OCI-LY7 (cell line): ENCODE measurements at regions not wholly inside any gene's neighbourhood (a gene's known extent, or its start where the extent isn't known, plus 50 kb on each side); places are given as distances from the start of the nearest gene placed in this dataset.
"Not testable (repeated sequence)": the region's sequence is repeated elsewhere in the genome, so short reads cannot be mapped to it uniquely, and the experiment has no call there.

ENCODE experiments used
- BruUV-seq: library from RNA; stranded (reverse); fragments of 400-500 nt; replicated peaks from 2 replicates; lab custom pipeline; 2021; lab: Mats Ljungman, UMichigan
- CTCF ChIA-PET: fragments of 300-600 bp; sonication (Branson Sonifier 250); formaldehyde crosslinking; loops from one replicate; lab custom pipeline; 2022; ENCODE audit warnings: antibody characterized with exemption; ENCODE audit not compliant: unreplicated experiment; lab: Charles Lee
- POLR2A ChIA-PET: fragments of 300-600 bp; sonication (Branson Sonifier 250); formaldehyde crosslinking; loops from one replicate; lab custom pipeline; 2022; ENCODE audit warnings: antibody characterized with exemption; lab: Charles Lee
- DNase-seq: peaks from one replicate; pipeline ENCODE4 v3.0.0-alpha.2; 2015; ENCODE audit warnings: low spot score
- H2AFZ ChIP-seq: fragments of 200-600 bp; sonication (generic), shearing (Covaris generic); 2 replicates; pipeline ENCODE4 v1.6.1; 2014; ENCODE audit warnings: mild to moderate bottlenecking, antibody characterized with exemption, low read length, moderate library complexity
- H3K27ac ChIP-seq: fragments of 200-600 bp; sonication (generic); 2 replicates; pipeline ENCODE4 v1.5.1; 2014; ENCODE audit warnings: mixed run types, low read depth, mild to moderate bottlenecking, moderate library complexity, low read length, inconsistent platforms; ENCODE audit not compliant: poor library complexity, severe bottlenecking
- H3K36me3 ChIP-seq: fragments of 200-600 bp; sonication (generic); 2 replicates; pipeline ENCODE4 v1.6.1; 2014; ENCODE audit warnings: mild to moderate bottlenecking, antibody characterized with exemption, low read length, moderate library complexity, mixed read lengths; ENCODE audit not compliant: insufficient read depth
- H3K4me1 ChIP-seq: fragments of 200-600 bp; sonication (generic); 2 replicates; pipeline ENCODE4 v1.5.1; 2014; ENCODE audit warnings: mild to moderate bottlenecking, low read length; ENCODE audit not compliant: insufficient read depth, poor library complexity, severe bottlenecking
- H3K4me2 ChIP-seq: fragments of 200-600 bp; sonication (generic); 2 replicates; pipeline ENCODE4 v1.6.1; 2014; ENCODE audit warnings: mild to moderate bottlenecking, low read length
- H3K4me3 ChIP-seq: fragments of 200-600 bp; sonication (generic); 2 replicates; pipeline ENCODE4 v1.5.1; 2014; ENCODE audit warnings: mild to moderate bottlenecking, low read depth, low read length; ENCODE audit not compliant: poor library complexity, severe bottlenecking
- H3K79me2 ChIP-seq: fragments of 200-600 bp; sonication (generic); 2 replicates; pipeline ENCODE4 v1.6.1; 2016; ENCODE audit warnings: low read depth, mild to moderate bottlenecking, low read length, moderate library complexity, mixed read lengths; ENCODE audit not compliant: insufficient read depth
- H3K9me2 ChIP-seq: fragments of 200-600 bp; sonication (generic); 2 replicates; pipeline ENCODE4 v1.6.1; 2016; ENCODE audit warnings: mild to moderate bottlenecking, low read length, mixed read lengths; ENCODE audit not compliant: insufficient read depth
- H3K9me3 ChIP-seq: fragments of 200-600 bp; sonication (generic); 2 replicates; pipeline ENCODE4 v1.6.1; 2014; ENCODE audit warnings: mild to moderate bottlenecking, mixed run types, low read length, mixed read lengths
- H4K20me1 ChIP-seq: fragments of 200-600 bp; sonication (generic); 2 replicates; pipeline ENCODE4 v1.6.1; 2014; ENCODE audit warnings: mild to moderate bottlenecking, antibody characterized with exemption, low read length, moderate library complexity, mixed read lengths; ENCODE audit not compliant: insufficient read depth
- CTCF ChIP-seq: fragments of 200-600 bp; sonication (generic); conservative IDR thresholded peaks from 2 replicates; pipeline ENCODE4 v1.5.1; 2014; ENCODE audit warnings: mild to moderate bottlenecking, antibody characterized with exemption, low read length, moderate library complexity, mixed read lengths
- EZH2phosphoT487 ChIP-seq: fragments of 200-600 bp; sonication (generic); IDR thresholded peaks from 2 replicates; pipeline ENCODE4 v1.6.1; 2018; ENCODE audit warnings: low read depth, borderline replicate concordance, mild to moderate bottlenecking, mixed run types, antibody characterized with exemption, low read length, moderate library complexity, mixed read lengths
- intact Hi-C: fragments of 100-400 bp; cut with micrococcal nuclease; formaldehyde crosslinking; loops from one replicate; pipeline ENCODE4 v1.10.0; 2022; ENCODE audit not compliant: unreplicated experiment

GRCh38 chr12:31222620-31223222 lies 103.2 kb downstream of the SINHCAF start:
- Histone ChIP-seq H3K4me2 (no peak overlapping the region), H3K9me3 (no peaks in the 10 kb centered on the region), H3K4me3 (no peak overlapping the region), H2AFZ (no peak overlapping the region), H3K36me3 (no peaks in the 10 kb centered on the region), H3K27ac (no peak overlapping the region), H3K79me2 (no peaks in the 10 kb centered on the region), H4K20me1 (no peaks in the 10 kb centered on the region), H3K9me2 (no peaks in the 10 kb centered on the region), H3K4me1 (no peaks in the 10 kb centered on the region)
- ChIA-PET POLR2A (no interaction called here), CTCF (no interaction called here)
- DNase-seq, result peak; percentile 40
- TF ChIP-seq CTCF (peak; percentile 60), EZH2phosphoT487 (no peak)
- BruUV-seq, result no TSS peak
- intact Hi-C loops, result no loop called here

- CTCF ChIA-PET, H3K4me2 ChIP-seq, H3K9me2 ChIP-seq, H3K36me3 ChIP-seq, intact Hi-C loops, H3K9me3 ChIP-seq, H3K4me3 ChIP-seq, H4K20me1 ChIP-seq, H3K4me1 ChIP-seq, DNase-seq, H3K79me2 ChIP-seq, BruUV-seq, POLR2A ChIA-PET, H3K27ac ChIP-seq, H2AFZ ChIP-seq: not testable (repeated sequence)
Measured at GRCh38 chr12:31223640-31224039, 102.3 kb downstream of the SINHCAF start.

- POLR2A ChIA-PET, result interaction anchor here (0.8 kb wide), 1 partner anchor 18 kb away, joined by 3 read pairs; no protein-coding TSS in a partner anchor
- no TSS peak for BruUV-seq
- Histone ChIP-seq H3K4me2 (no peak overlapping the region), H3K79me2 (no peaks in the 10 kb centered on the region), H4K20me1 (no peaks in the 10 kb centered on the region), H3K36me3 (no peaks in the 10 kb centered on the region), H3K27ac (no peak overlapping the region), H3K9me3 (no peaks in the 10 kb centered on the region), H3K4me1 (no peaks in the 10 kb centered on the region), H2AFZ (no peak overlapping the region), H3K9me2 (no peaks in the 10 kb centered on the region), H3K4me3 (no peak overlapping the region)
- no peak for TF ChIP-seq CTCF
- TF ChIP-seq EZH2phosphoT487, result no peak
- DNase-seq, result no peak
- CTCF ChIA-PET, result no interaction called here
- intact Hi-C loops, result no loop called here
Measured at GRCh38 chr12:31224768-31225448, 101.0 kb downstream of the SINHCAF start.
